Right cardiac atrium (tissue), 5 donors: ENCODE measurements at regions not wholly inside any gene's neighbourhood (a gene's known extent, or its start where the extent isn't known, plus 50 kb on each side); places are given as distances from the start of the nearest gene placed in this dataset.

Experiments
- ATAC-seq, 2 donors: fragments of 200-7000 bp; cut with Tn5 transposase; one replicate each; pipeline versions ENCODE4 v1.8.0 to v1.9.1; 2020; ENCODE audit warnings: moderate library complexity in 2 of 2, mild to moderate bottlenecking in 1 of 2
- DNase-seq, 3 donors: peaks; one replicate each; pipeline ENCODE4 v3.0.0-alpha.2; 2020
- H3K27ac ChIP-seq: one replicate; pipeline ENCODE4 v1.5.1; 2013; ENCODE audit warnings: mild to moderate bottlenecking, low read length, control low read depth, moderate library complexity
- H3K27me3 ChIP-seq: one replicate; pipeline ENCODE4 v1.6.1; 2013; ENCODE audit not compliant: control insufficient read depth, insufficient read depth
- H3K4me1 ChIP-seq: one replicate; pipeline ENCODE4 v1.6.1; 2013; ENCODE audit warnings: low read length; ENCODE audit not compliant: control insufficient read depth, insufficient read depth
- H3K4me3 ChIP-seq: one replicate; pipeline ENCODE4 v1.5.1; 2013; ENCODE audit warnings: low read length, control low read depth
- H3K9me3 ChIP-seq: one replicate; pipeline ENCODE4 v1.6.1; 2013; ENCODE audit warnings: low read length; ENCODE audit not compliant: control insufficient read depth
- WGBS: extraction: QIAGEN DNeasy Blood & Tissue Kit; methylation state at CpG from one replicate; pipeline ENCODE4 v1.1.7; 2013; 5-methylcytosine and 5-hydroxymethylcytosine counted together
- intact Hi-C, 4 donors: fragments of 100-400 bp; cut with DNase I; formaldehyde crosslinking; loops; one replicate each; pipeline versions ENCODE4 v1.11.0 to v1.14.0; 2022 to 2023
- donor health status: healthy with polysubstance abuse.
- donor health status: DM: no; HTN: yes; CAD: no.
- donor health status: DM: no; HTN: no; CAD: no.
- donor health status: DM: no; HTN: yes; CAD: no; lungs with severe emphysema.
- donor health status: DM: yes; HTN: yes; CAD: no.

DNA sequence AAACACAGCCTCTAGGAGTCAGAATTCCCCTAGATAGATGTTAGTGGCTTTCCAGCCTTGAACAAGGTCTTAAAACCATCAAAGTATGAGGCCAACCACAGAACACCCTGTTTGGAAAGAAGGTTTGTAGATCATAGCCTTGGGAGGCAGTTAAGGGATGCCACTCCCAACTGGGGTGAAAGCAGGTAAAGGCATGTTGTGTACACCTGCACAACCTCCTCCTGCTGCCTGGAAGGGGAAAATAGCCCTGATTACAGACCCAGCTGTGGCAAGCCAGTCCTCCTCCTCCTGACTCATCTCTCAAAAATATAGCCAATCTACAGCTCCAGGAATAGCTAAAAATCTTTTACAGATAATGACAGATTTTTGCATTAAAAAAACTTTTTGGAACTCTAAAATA is 108.1 kb downstream of the RBM43 start:
- H3K9me3 ChIP-seq = no peaks in the 10 kb centered on the region
- H3K4me3 ChIP-seq = no peak overlapping the region
- no peak overlapping the region for H3K27ac ChIP-seq
- DNase-seq (no peak), ATAC-seq (no peak)
- intact Hi-C loops = no loop called here
- no peaks in the 10 kb centered on the region for H3K4me1 ChIP-seq
- no peaks in the 10 kb centered on the region for H3K27me3 ChIP-seq

DNA sequence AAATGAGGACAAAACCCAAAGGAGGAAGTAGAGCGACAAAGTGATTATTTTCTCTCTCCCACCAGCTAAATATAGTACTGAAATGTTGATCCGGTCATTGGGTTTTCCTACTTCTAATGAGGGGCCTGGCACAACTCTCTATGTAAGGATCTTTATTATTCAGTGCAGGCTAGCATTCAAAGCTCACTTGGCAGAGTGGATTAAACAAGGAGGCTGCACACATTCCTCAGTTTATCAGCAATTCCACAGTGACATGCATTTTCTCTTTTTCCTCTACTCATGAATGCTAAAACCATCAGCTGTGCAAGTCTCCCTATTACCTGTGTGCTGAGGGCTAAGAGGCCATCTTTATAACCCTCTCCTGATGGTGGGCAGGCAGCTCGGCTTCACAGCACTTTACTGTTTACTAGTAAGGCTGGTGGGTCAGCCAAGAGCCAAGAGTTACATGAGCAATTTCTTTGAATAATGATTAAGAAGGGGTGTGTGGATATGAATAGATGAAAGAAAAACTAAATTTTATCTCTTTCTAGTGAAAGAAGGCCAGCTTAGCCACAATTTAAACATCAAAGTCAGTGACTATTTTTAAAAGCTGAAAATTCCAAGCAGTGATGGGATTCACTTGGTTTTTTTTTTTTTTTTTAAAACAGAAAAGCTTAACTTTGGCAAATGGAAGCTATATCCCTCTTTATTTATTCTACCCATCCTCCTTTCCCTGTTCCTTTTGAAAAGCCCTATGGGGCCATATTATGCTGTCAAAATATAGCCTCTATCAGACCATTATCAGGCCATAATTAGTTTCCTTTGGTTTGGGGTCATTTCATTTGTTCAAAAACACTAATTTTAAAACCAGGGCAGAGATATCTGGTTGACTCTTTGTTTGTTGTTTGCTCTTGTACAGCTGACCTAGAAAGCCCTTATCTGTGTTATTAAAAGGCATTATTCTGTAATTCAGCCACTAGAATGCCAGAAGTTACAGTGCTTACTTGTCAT is 111.0 kb downstream of the RBM43 start:
- Histone ChIP-seq H3K9me3 (no peaks in the 10 kb centered on the region), H3K27me3 (no peaks in the 10 kb centered on the region), H3K4me3 (no peak overlapping the region), H3K4me1 (no peaks in the 10 kb centered on the region), H3K27ac (no peak overlapping the region)
- intact Hi-C loops = no loop called here
- WGBS = 19% methylated on average over 3 of the region's 3 CpGs
- DNase-seq (no peak), ATAC-seq (no peak)

DNA sequence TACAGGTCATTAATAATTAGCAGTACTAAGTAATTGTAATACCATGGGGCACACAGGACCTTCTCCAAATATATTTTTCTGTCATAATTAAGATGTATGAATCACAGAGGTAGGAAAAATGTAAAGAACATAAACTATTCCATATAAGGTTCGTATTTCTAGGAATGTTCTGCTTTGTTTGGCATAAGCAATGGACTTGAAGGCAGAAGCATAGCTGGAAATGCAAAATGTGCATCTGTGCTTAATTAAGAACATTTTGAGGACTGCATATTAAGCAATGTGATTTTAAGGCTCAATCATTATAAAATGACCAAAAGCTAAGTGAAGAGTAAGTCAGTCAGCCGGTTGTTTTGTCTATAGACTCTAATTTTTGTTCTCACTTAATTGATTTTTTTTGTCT is 123.2 kb downstream of the RBM43 start:
- Histone ChIP-seq H3K4me1 (no peaks in the 10 kb centered on the region), H3K27ac (no peak overlapping the region), H3K9me3 (no peaks in the 10 kb centered on the region), H3K27me3 (no peaks in the 10 kb centered on the region), H3K4me3 (no peak overlapping the region)
- DNase-seq (no peak), ATAC-seq (no peak)
- intact Hi-C loops = no loop called here
- 74% methylated on average over 2 of the region's 2 CpGs for WGBS

DNA sequence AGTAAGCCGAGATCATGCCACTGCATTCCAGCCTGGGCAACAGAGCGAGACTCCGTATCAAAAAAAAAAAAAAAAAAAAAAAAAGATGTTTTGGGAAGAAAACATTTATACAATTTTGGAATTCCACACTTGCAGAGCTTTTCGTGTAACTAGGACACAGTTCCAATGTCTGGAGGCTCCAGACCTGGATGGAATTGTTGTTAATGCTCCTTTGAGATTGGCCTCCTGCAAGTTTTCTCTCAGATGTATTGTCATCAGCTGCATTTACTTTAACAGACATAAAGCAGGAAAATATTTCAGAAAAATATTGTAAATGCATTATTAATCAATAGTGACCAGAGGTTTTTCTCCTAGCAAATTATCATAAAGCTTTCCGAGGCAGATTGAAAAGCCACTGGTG is 124.1 kb downstream of the RBM43 start:
- intact Hi-C loops = no loop called here
- Histone ChIP-seq H3K4me3 (no peak overlapping the region), H3K27me3 (no peaks in the 10 kb centered on the region), H3K4me1 (no peaks in the 10 kb centered on the region), H3K9me3 (no peaks in the 10 kb centered on the region), H3K27ac (no peak overlapping the region)
- WGBS = 77% methylated on average over 5 of the region's 5 CpGs
- DNase-seq (no peak), ATAC-seq (no peak)

DNA sequence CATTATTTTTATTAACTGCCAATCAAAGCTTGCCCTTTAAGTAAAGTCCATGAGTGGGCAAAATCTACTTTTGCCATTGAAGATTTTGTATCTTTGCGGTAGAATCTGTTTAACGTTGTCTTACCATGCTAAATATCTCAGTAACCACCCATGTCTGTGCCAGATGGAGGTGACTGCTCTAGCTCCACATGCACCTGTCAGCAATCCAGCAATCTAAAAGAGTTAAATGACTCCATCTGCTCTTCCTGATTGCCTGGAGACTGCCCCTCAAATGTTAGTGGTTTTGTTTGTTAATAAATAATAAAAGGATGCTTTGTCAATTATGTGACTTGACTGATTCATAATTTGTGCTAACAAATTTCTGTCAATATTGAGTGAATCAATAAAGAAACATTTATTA is 141.7 kb downstream of the RBM43 start:
- DNase-seq (no peak), ATAC-seq (no peak)
- Histone ChIP-seq H3K9me3 (no peaks in the 10 kb centered on the region), H3K27me3 (no peaks in the 10 kb centered on the region), H3K4me3 (no peak overlapping the region), H3K27ac (no peak overlapping the region), H3K4me1 (no peaks in the 10 kb centered on the region)
- intact Hi-C loops = no loop called here
- 83% methylated on average over 2 of the region's 2 CpGs for WGBS

DNA sequence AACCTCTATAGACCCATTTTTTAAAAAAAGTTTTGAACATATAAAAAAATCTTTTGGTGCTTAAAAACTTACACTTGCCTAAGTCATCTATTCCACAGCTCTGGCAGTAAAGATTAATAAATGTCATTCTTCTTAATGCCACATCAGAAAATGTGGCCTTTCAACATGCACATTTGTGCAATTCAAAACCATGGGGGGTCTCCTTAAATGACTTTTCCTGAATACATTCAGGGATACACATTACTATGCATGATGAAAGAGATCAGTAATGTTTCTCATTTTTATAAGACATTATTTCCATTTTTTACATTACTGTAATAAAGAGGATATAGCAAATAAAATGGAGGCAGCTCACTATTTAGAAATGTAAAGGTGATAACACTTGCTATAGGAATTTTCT is 142.3 kb downstream of the RBM43 start:
- H3K4me1 ChIP-seq = no peaks in the 10 kb centered on the region
- H3K9me3 ChIP-seq = no peaks in the 10 kb centered on the region
- no peaks in the 10 kb centered on the region for H3K27me3 ChIP-seq
- intact Hi-C loops = no loop called here
- ATAC-seq = no peak
- no peak overlapping the region for H3K27ac ChIP-seq
- no peak overlapping the region for H3K4me3 ChIP-seq
- DNase-seq = no peak

DNA sequence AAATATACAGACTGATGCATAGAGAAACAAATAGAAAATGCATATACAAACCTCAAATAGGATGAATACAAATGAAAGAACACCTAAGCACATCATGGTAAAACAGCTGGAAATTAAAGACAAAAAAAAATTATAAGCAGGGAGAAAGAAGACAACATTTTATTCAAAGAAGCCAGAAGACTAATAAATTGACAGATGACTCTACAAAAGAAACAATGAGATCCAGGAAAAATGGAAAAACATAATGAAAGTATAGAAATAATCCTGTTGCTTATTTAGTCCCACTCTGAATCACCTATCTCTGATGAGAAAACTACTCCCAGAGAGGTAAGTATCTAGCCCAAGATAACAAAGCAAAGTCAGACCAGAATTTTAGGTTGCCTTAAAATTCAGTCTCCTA is 143.4 kb downstream of the RBM43 start:
- H3K27me3 ChIP-seq = no peaks in the 10 kb centered on the region
- H3K4me1 ChIP-seq = no peaks in the 10 kb centered on the region
- H3K27ac ChIP-seq = no peak overlapping the region
- intact Hi-C loops = no loop called here
- H3K9me3 ChIP-seq = no peaks in the 10 kb centered on the region
- no peak for ATAC-seq
- no peak for DNase-seq
- no peak overlapping the region for H3K4me3 ChIP-seq

DNA sequence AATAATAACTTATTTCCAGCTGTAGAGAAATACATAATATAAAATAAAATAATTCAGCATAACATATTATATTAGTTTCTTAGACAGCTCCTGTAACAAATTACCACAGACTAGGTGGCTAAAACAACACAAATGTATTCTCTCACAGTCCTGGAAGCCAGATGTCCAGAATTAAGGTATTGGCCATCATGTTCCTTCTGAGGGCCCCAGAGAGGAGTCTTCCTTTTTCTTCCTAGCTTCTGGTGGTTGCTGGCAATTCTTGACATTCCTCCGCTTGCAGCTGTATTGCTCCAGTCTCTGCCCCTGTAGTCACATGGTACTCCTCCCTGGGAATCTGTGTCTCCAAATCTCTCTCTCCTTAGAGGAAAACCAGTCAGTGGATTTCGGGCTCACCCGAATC is 146.8 kb downstream of the RBM43 start:
- Histone ChIP-seq H3K27me3 (no peaks in the 10 kb centered on the region), H3K4me1 (no peaks in the 10 kb centered on the region), H3K9me3 (no peaks in the 10 kb centered on the region), H3K4me3 (no peak overlapping the region), H3K27ac (no peak overlapping the region)
- DNase-seq = no peak
- no peak for ATAC-seq
- intact Hi-C loops = no loop called here
- 77% methylated on average over 3 of the region's 3 CpGs for whole genome bisulfite sequencing

DNA sequence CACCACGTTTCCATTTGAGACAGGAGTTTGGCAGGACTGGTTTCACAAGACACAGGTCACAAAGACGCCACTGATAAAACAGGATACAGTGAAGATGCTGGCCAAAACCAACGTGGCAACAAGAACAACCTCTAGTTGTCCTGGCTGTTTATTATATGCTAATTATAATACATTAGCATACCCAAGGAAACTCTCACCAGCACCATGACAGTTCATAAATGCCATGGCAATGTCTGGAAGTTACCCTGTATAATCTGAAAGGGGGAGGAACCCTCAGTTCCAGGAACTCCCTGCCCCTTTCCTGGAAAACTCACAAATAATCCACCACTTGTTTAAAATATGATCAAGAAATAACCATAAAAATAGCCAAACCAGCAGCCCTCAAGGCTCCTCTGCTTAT is 148.3 kb downstream of the RBM43 start:
- Histone ChIP-seq H3K27ac (no peak overlapping the region), H3K9me3 (no peaks in the 10 kb centered on the region), H3K27me3 (no peaks in the 10 kb centered on the region), H3K4me3 (no peak overlapping the region), H3K4me1 (no peaks in the 10 kb centered on the region)
- intact Hi-C loops = no loop called here
- DNase-seq (no peak), ATAC-seq (no peak)
- WGBS = 43% methylated on average over 3 of the region's 3 CpGs

DNA sequence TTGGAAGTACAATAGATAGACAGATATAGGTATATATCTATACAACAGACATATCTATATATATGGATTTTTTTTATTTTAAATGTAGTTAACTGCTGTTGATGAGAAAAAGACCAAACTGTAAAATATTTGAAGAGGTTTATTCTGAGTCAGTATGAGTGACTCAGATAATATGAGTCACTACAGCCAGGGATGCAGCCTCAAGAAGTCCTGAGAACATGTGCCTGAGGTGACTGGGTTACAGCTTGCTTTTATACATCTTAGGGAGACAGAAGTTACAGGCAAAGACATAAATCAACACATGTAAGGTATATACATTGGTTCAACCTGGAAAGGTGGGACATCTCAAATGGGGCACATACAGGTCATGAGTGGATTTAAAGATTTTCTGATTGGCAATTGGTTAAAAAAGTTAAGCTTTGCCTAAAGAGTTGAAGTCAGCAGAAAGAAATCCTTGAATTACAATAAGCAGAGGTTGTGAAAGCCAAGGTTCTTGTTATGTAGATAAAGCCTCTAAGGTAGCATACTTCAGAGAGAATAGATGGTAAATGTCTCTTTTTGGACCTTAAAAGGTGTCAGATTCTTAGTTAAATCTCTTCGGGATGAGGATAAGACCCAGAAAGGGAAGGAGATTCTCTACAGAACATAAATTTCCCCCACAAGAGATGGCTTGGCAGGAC is 149.9 kb downstream of the RBM43 start:
- WGBS = 24% methylated on average over 1 of the region's 1 CpG
- intact Hi-C loops = no loop called here
- H3K4me1 ChIP-seq = no peaks in the 10 kb centered on the region

DNA sequence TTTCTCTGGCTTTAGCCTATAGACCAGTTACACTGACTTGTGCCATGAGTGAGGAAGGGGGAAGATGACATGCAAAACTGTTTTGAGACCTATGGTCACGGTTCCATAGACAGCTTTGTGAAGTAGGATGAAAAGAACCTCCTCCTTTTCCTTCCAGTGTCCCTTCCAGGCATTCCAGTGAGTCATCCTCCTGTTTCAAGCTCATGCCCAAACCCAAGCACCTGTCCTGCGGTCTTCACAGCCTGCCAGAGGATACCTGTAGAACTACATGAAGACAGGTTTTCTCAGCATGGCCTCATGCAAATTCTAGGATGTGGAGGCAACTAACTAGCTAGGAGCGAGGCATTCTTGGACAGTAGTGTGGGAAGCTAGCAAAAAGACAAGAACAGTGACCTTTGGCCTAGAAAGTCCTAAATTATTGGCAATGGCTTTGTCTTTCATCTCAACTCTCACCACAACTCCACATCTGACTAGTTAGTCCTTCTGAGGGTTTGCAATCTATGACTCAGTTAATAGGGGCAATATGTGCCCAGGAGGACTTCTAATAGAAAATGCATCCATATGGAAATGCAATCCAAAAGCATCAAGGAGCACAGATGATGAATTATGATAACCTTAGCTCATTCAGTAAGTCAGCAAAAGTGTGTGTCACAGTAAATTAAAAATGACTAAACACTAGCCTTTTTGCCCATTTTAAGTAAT is 154.7 kb downstream of the RBM43 start:
- no peak for ATAC-seq
- Histone ChIP-seq H3K9me3 (no peaks in the 10 kb centered on the region), H3K4me3 (no peak overlapping the region), H3K27me3 (no peaks in the 10 kb centered on the region), H3K27ac (no peak overlapping the region), H3K4me1 (no peaks in the 10 kb centered on the region)
- intact Hi-C loops = no loop called here
- 75% methylated on average over 3 of the region's 3 CpGs for WGBS
- no peak for DNase-seq

More for the DNA sequence above, 149.9 kb downstream of the RBM43 start:
- Histone ChIP-seq H3K27ac (no peak overlapping the region), H3K4me3 (no peak overlapping the region), H3K9me3 (no peaks in the 10 kb centered on the region), H3K27me3 (no peaks in the 10 kb centered on the region)
- no peak for DNase-seq
- no peak for ATAC-seq
